ENCODE measurements at regions not wholly inside any gene's neighbourhood (a gene's known extent, or its start where the extent isn't known, plus 50 kb on each side); places are given as distances from the start of the nearest gene placed in this dataset.

- TF ChIP-seq CTCF (IDR thresholded peaks at IDR 0.05) (no peak), EP300 (IDR thresholded peaks at IDR 0.05) (no peak), POLR2AphosphoS5 (IDR thresholded peaks at IDR 0.05) (no peak), POLR2A (IDR thresholded peaks at IDR 0.05) (no peak)
These were observed 666.1 kb downstream of the SATB2 start for GRCh38 chr2:198791623-198792022.

Measured in stomach (tissue), 4 donors.